ENCODE measurements at regions not wholly inside any gene's neighbourhood (a gene's known extent, or its start where the extent isn't known, plus 50 kb on each side); places are given as distances from the start of the nearest gene placed in this dataset.

- TF ChIP-seq POLR2A (IDR thresholded peaks at IDR 0.05; ENCODE audit: low read length) (no peak), EP300 (IDR thresholded peaks at IDR 0.05) (no peak), BHLHE40 (IDR thresholded peaks at IDR 0.05; ENCODE audit: low read depth, low read length) (no peak), KDM5A (IDR thresholded peaks at IDR 0.05) (no peak)
- TF ChIP-seq, protein P1, sequence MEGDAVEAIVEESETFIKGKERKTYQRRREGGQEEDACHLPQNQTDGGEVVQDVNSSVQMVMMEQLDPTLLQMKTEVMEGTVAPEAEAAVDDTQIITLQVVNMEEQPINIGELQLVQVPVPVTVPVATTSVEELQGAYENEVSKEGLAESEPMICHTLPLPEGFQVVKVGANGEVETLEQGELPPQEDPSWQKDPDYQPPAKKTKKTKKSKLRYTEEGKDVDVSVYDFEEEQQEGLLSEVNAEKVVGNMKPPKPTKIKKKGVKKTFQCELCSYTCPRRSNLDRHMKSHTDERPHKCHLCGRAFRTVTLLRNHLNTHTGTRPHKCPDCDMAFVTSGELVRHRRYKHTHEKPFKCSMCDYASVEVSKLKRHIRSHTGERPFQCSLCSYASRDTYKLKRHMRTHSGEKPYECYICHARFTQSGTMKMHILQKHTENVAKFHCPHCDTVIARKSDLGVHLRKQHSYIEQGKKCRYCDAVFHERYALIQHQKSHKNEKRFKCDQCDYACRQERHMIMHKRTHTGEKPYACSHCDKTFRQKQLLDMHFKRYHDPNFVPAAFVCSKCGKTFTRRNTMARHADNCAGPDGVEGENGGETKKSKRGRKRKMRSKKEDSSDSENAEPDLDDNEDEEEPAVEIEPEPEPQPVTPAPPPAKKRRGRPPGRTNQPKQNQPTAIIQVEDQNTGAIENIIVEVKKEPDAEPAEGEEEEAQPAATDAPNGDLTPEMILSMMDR (IDR thresholded peaks at IDR 0.05), result no peak
These were observed 288.2 kb downstream of the NFIB start for GRCh38 chr9:14025741-14026140.

Data from A549 (cell line).